HL-60 (cell line): ENCODE measurements at regions not wholly inside any gene's neighbourhood (a gene's known extent, or its start where the extent isn't known, plus 50 kb on each side); places are given as distances from the start of the nearest gene placed in this dataset.

Experiments used
- POLR2AphosphoS5 ChIP-seq: IDR thresholded peaks from 2 replicates; pipeline ENCODE4 v1.6.1; 2012; ENCODE audit warnings: low read depth
- TF ChIP-seq, protein P1 (sequence below): IDR thresholded peaks from one replicate; pipeline ENCODE4 v1.5.1; 2011; ENCODE audit warnings: low read length, control low read depth, inconsistent platforms; ENCODE audit not compliant: insufficient read depth

GRCh38 chr2:18156002-18156401, 277.5 kb downstream of the KCNS3 start:
- TF ChIP-seq, protein P1, sequence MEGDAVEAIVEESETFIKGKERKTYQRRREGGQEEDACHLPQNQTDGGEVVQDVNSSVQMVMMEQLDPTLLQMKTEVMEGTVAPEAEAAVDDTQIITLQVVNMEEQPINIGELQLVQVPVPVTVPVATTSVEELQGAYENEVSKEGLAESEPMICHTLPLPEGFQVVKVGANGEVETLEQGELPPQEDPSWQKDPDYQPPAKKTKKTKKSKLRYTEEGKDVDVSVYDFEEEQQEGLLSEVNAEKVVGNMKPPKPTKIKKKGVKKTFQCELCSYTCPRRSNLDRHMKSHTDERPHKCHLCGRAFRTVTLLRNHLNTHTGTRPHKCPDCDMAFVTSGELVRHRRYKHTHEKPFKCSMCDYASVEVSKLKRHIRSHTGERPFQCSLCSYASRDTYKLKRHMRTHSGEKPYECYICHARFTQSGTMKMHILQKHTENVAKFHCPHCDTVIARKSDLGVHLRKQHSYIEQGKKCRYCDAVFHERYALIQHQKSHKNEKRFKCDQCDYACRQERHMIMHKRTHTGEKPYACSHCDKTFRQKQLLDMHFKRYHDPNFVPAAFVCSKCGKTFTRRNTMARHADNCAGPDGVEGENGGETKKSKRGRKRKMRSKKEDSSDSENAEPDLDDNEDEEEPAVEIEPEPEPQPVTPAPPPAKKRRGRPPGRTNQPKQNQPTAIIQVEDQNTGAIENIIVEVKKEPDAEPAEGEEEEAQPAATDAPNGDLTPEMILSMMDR: no peak
- TF ChIP-seq POLR2AphosphoS5: no peak
